HCT116 (cell line): ENCODE measurements at regions not wholly inside any gene's neighbourhood (a gene's known extent, or its start where the extent isn't known, plus 50 kb on each side); places are given as distances from the start of the nearest gene placed in this dataset.

ENCODE experiments used
- ATAC-seq: fragments of 200-7000 bp; cut with Tn5 transposase; 2 replicates; pipeline ENCODE4 v1.9.1; 2020; ENCODE audit warnings: mild to moderate bottlenecking, moderate library complexity
- BruUV-seq: library from RNA; stranded (reverse); fragments of 400-500 nt; replicated peaks from 2 replicates; lab custom pipeline; 2021; lab: Mats Ljungman, UMichigan
- CTCF ChIA-PET: fragments of 300-600 bp; sonication (Branson Sonifier 250); formaldehyde crosslinking; loops from one replicate; lab custom pipeline; 2021; ENCODE audit warnings: antibody characterized with exemption; lab: Charles Lee
- POLR2A ChIA-PET: fragments of 300-600, 350-600 bp; sonication (Branson Sonifier 250); formaldehyde crosslinking; loops from one replicate; lab custom pipeline; 2021; ENCODE audit warnings: antibody characterized with exemption; lab: Charles Lee
- RAD21 ChIA-PET, 2 experiments: fragments of 300-600 bp; sonication (Branson Sonifier 250); formaldehyde crosslinking; loops; one replicate each; lab custom pipeline; 2023; ENCODE audit warnings: low total read pairs in 2 of 2; ENCODE audit not compliant: uncharacterized antibody in 2 of 2, unreplicated experiment in 2 of 2, low non-redundant PET in 1 of 2; lab: Charles Lee
- DNase-seq: peaks from one replicate; pipeline ENCODE4 v3.0.0-alpha.2; 2010; ENCODE audit warnings: low read depth, low spot score
- H2AFZ ChIP-seq: fragments of 200-600 bp; shearing (Covaris generic), sonication (generic); 2 replicates; pipeline ENCODE4 v1.6.1; 2017; ENCODE audit warnings: low read depth, mixed run types, mixed read lengths, antibody characterized with exemption, low read length; ENCODE audit not compliant: poor library complexity, severe bottlenecking
- H3K27ac ChIP-seq: 2 replicates; pipeline ENCODE4 v1.5.1; 2012; ENCODE audit warnings: low read depth, low read length
- H3K27me3 ChIP-seq: fragments of 200-600 bp; sonication (generic); 2 replicates; pipeline ENCODE4 v1.6.1; 2016; ENCODE audit warnings: mixed run types, low read length, mixed read lengths; ENCODE audit not compliant: insufficient read depth
- H3K36me3 ChIP-seq, 2 experiments: fragments of 200-500 bp in 1 of 2; fragments of 200-600 bp in 1 of 2; sonication (Bioruptor generic) in 1 of 2; sonication (generic) in 1 of 2; 2 replicates each; pipeline versions ENCODE4 v1.5.1 to v1.6.1; 2014 to 2016; ENCODE audit warnings: low read length in 2 of 2, inconsistent platforms in 1 of 2, mixed read lengths in 1 of 2, mixed run types in 1 of 2; ENCODE audit not compliant: insufficient read depth in 2 of 2, control insufficient read depth in 1 of 2
- H3K4me1 ChIP-seq, 2 experiments: fragments of 200-600 bp in 1 of 2; sonication (generic) in 1 of 2; 2 replicates each; pipeline versions ENCODE4 v1.5.1 to v1.6.1; 2012 to 2017; ENCODE audit warnings: low read length in 2 of 2, inconsistent platforms in 1 of 2, mild to moderate bottlenecking in 1 of 2, mixed read lengths in 1 of 2, mixed run types in 1 of 2, moderate library complexity in 1 of 2; ENCODE audit not compliant: insufficient read depth in 2 of 2, control insufficient read depth in 1 of 2
- H3K4me2 ChIP-seq: fragments of 200-600 bp; sonication (generic); 2 replicates; pipeline ENCODE4 v1.6.1; 2017; ENCODE audit warnings: mixed run types, low read length, mixed read lengths
- H3K4me3 ChIP-seq, 2 experiments: fragments of 200-600 bp in 1 of 2; sonication (generic) in 1 of 2; replicated peaks in 1 of 2; 2 replicates each; pipeline ENCODE4 v1.5.1; 2011 to 2016; ENCODE audit warnings: low read length in 2 of 2, control low read depth in 1 of 2, low read depth in 1 of 2, mild to moderate bottlenecking in 1 of 2, mixed read lengths in 1 of 2, mixed run types in 1 of 2
- H3K79me2 ChIP-seq: fragments of 200-600 bp; sonication (generic); 2 replicates; pipeline ENCODE4 v1.6.1; 2017; ENCODE audit warnings: mild to moderate bottlenecking, mixed run types, low read length, moderate library complexity, mixed read lengths; ENCODE audit not compliant: insufficient read depth
- H3K9ac ChIP-seq: fragments of 200-600 bp; sonication (generic); 2 replicates; pipeline ENCODE4 v1.6.1; 2016; ENCODE audit warnings: low read length, mixed read lengths
- H3K9me2 ChIP-seq: fragments of 200-600 bp; sonication (generic), shearing (Covaris generic); 2 replicates; pipeline ENCODE4 v1.6.1; 2017; ENCODE audit warnings: mixed run types, mild to moderate bottlenecking, moderate library complexity; ENCODE audit not compliant: insufficient read depth
- H3K9me3 ChIP-seq, 2 experiments: fragments of 200-500 bp in 1 of 2; fragments of 200-600 bp in 1 of 2; sonication (Bioruptor generic) in 1 of 2; sonication (generic) in 1 of 2; 2 replicates each; pipeline ENCODE4 v1.6.1; 2014 to 2017; ENCODE audit warnings: low read length in 2 of 2, mixed read lengths in 2 of 2, inconsistent platforms in 1 of 2, low read depth in 1 of 2, mild to moderate bottlenecking in 1 of 2, mixed run types in 1 of 2, moderate library complexity in 1 of 2; ENCODE audit not compliant: control insufficient read depth in 1 of 2, insufficient read depth in 1 of 2
- H4K20me1 ChIP-seq: fragments of 200-600 bp; sonication (generic), shearing (Covaris generic); 2 replicates; pipeline ENCODE4 v1.6.1; 2017; ENCODE audit warnings: mixed run types, mild to moderate bottlenecking, moderate library complexity; ENCODE audit not compliant: insufficient read depth
- CBX3 ChIP-seq: IDR thresholded peaks from 2 replicates; pipeline ENCODE4 v1.6.1; 2012; ENCODE audit warnings: low read depth
- CEBPB ChIP-seq: IDR thresholded peaks from 2 replicates; pipeline ENCODE4 v1.6.1; 2012; ENCODE audit warnings: low read depth
- EGR1 ChIP-seq: IDR thresholded peaks from 2 replicates; pipeline ENCODE4 v1.6.1; 2012; ENCODE audit warnings: low read depth
- EZH2 ChIP-seq: fragments of 200-600 bp; sonication (generic); IDR thresholded peaks from 2 replicates; pipeline ENCODE4 v1.6.1; 2017; ENCODE audit warnings: antibody characterized with exemption, mixed run types
- EZH2phosphoT487 ChIP-seq: fragments of 200-600 bp; IDR thresholded peaks from 2 replicates; pipeline ENCODE4 v1.6.1; 2018; ENCODE audit warnings: antibody characterized with exemption, borderline replicate concordance
- FOSL1 ChIP-seq: IDR thresholded peaks from 2 replicates; pipeline ENCODE4 v1.6.1; 2012; ENCODE audit warnings: low read depth
- JUND ChIP-seq: IDR thresholded peaks from 2 replicates; pipeline ENCODE4 v1.6.1; 2012
- POLR2AphosphoS5 ChIP-seq: IDR thresholded peaks from 2 replicates; pipeline ENCODE4 v1.6.1; 2011; ENCODE audit warnings: mild to moderate bottlenecking, low read depth, low read length, moderate library complexity
- RAD21 ChIP-seq: IDR thresholded peaks from 2 replicates; pipeline ENCODE4 v1.6.1; 2012; ENCODE audit warnings: low read depth, mild to moderate bottlenecking
- SIN3A ChIP-seq: IDR thresholded peaks from 2 replicates; pipeline ENCODE4 v1.6.1; 2012; ENCODE audit warnings: low read depth
- SRF ChIP-seq: IDR thresholded peaks from 2 replicates; pipeline ENCODE4 v1.6.1; 2012; ENCODE audit warnings: low read depth
- TCF7L2 ChIP-seq: IDR thresholded peaks from 2 replicates; pipeline ENCODE4 v1.7.0; 2011; ENCODE audit warnings: borderline replicate concordance, inconsistent platforms; ENCODE audit not compliant: insufficient read depth, insufficient read length; ENCODE audit errors: extremely low read depth
- YY1 ChIP-seq: IDR thresholded peaks from 2 replicates; pipeline ENCODE4 v1.6.1; 2011; ENCODE audit warnings: low read length, low read depth, moderate library complexity, mild to moderate bottlenecking; ENCODE audit not compliant: insufficient replicate concordance; ENCODE audit errors: extremely low read depth
- ZBTB33 ChIP-seq: IDR thresholded peaks from 2 replicates; pipeline ENCODE4 v1.6.1; 2011; ENCODE audit warnings: mild to moderate bottlenecking, low read length, moderate library complexity; ENCODE audit not compliant: insufficient replicate concordance; ENCODE audit errors: extremely low read depth
- ZFX ChIP-seq: fragments of 450-650 bp; IDR thresholded peaks from 2 replicates; pipeline ENCODE4 v1.6.1; 2017
- ZNF274 ChIP-seq: fragments of 200-500 bp; sonication (Bioruptor generic); IDR thresholded peaks from 2 replicates; pipeline ENCODE4 v1.6.1; 2014; ENCODE audit warnings: mild to moderate bottlenecking, low read depth, low read length, inconsistent platforms
- intact Hi-C: fragments of 100-400 bp; cut with micrococcal nuclease; formaldehyde crosslinking; loops from 2 replicates; pipeline ENCODE4 v1.10.0; 2022
- TF ChIP-seq, protein P1 (sequence below): IDR thresholded peaks from 2 replicates; pipeline ENCODE4 v1.6.1; 2012

DNA sequence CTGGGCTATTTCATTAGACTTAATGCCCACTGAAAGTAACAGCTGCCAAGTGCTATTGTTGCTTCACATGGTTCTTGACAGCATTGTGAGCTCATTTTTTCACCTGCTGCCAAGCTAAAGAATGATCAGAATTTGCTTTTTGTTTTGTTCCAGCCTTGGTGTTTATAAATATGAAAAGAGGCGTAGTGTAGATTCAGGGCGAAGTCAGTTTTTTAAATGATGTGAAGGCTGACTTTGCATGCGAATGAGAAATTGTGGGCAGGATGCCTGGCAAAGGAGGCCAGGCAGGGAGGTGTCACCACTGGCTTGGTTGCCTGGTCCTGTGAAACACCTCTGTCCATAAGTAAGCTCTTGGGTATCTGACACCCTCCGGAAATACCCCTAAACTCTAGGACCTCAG lies 93.3 kb upstream of the NAP1L1 start:
- TF ChIP-seq EZH2 (no peak), RAD21 (no peak), FOSL1 (no peak), EZH2phosphoT487 (no peak), CBX3 (no peak), ZNF274 (no peak), CEBPB (no peak), ZBTB33 (no peak), YY1 (no peak), POLR2AphosphoS5 (no peak), SRF (no peak), JUND (no peak), ZFX (no peak), SIN3A (no peak), TCF7L2 (no peak), EGR1 (no peak)
- TF ChIP-seq, protein P1, sequence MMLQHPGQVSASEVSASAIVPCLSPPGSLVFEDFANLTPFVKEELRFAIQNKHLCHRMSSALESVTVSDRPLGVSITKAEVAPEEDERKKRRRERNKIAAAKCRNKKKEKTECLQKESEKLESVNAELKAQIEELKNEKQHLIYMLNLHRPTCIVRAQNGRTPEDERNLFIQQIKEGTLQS: no peak
- TF ChIP-seq, all 23 proteins: peak for 0
- H3K9me2 ChIP-seq: no peaks in the 10 kb centered on the region
- H3K4me2 ChIP-seq: no peak overlapping the region
- H2AFZ ChIP-seq: no peak overlapping the region
- BruUV-seq: no TSS peak
- no peak overlapping the region for H3K27ac ChIP-seq
- H4K20me1 ChIP-seq: no peaks in the 10 kb centered on the region
- intact Hi-C loops: no loop called here
- H3K36me3 ChIP-seq: no peaks in the 10 kb centered on the region
- ChIA-PET RAD21 (no interaction called here), POLR2A (no interaction called here), CTCF (no interaction called here)
- H3K27me3 ChIP-seq: no peaks in the 10 kb centered on the region
- no peaks in the 10 kb centered on the region for H3K79me2 ChIP-seq
- no peak overlapping the region for H3K4me3 ChIP-seq
- H3K9me3 ChIP-seq: no peaks in the 10 kb centered on the region
- no peak for ATAC-seq
- H3K9ac ChIP-seq: no peak overlapping the region
- H3K4me1 ChIP-seq: no peaks in the 10 kb centered on the region
- no peak for DNase-seq
